Peyer's patch (tissue), 4 donors: ENCODE measurements at regions not wholly inside any gene's neighbourhood (a gene's known extent, or its start where the extent isn't known, plus 50 kb on each side); places are given as distances from the start of the nearest gene placed in this dataset.

Source experiments
- CTCF ChIP-seq, 6 experiments: fragments of 450-650 bp in 4 of 6; fragments of 200-600 bp in 2 of 6; sonication (generic) in 1 of 6; IDR thresholded peaks; one replicate each; pipeline ENCODE4 v1.5.1; 2017 to 2019; ENCODE audit warnings: antibody characterized with exemption in 6 of 6, mild to moderate bottlenecking in 3 of 6, moderate library complexity in 1 of 6
- POLR2A ChIP-seq, 2 donors: fragments of 450-650 bp; IDR thresholded peaks; one replicate each; pipeline ENCODE4 v1.5.1; 2017; ENCODE audit warnings: antibody characterized with exemption in 2 of 2, mild to moderate bottlenecking in 2 of 2, moderate library complexity in 2 of 2

GRCh38 chr5:26434688-26435087 lies 603.7 kb downstream of the CDH9 start:
- TF ChIP-seq CTCF (IDR thresholded peaks at IDR 0.05) (no peak), POLR2A (IDR thresholded peaks at IDR 0.05) (no peak)
